ENCODE measurements at regions not wholly inside any gene's neighbourhood (a gene's known extent, or its start where the extent isn't known, plus 50 kb on each side); places are given as distances from the start of the nearest gene placed in this dataset.

DNA sequence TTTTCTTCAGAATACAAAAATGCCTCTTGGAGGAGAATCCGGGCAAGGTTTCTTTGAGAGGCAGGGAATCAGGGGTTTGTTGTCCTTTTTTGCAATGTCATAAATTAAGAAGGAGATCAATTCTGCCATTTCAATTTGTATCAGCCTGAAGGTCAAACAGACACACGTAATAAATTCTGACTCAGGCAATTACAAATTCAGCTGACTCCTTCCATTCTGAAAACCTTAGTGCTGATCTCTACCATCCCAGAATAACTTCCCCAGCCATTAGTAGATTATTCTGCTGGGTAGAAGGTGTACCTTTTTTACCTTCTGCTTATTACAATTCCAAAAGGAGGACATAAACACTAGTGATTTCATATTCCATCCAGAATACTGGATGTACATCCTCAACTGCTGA, 516.6 kb downstream of the AGTPBP1 start:
- TF ChIP-seq, protein P1, sequence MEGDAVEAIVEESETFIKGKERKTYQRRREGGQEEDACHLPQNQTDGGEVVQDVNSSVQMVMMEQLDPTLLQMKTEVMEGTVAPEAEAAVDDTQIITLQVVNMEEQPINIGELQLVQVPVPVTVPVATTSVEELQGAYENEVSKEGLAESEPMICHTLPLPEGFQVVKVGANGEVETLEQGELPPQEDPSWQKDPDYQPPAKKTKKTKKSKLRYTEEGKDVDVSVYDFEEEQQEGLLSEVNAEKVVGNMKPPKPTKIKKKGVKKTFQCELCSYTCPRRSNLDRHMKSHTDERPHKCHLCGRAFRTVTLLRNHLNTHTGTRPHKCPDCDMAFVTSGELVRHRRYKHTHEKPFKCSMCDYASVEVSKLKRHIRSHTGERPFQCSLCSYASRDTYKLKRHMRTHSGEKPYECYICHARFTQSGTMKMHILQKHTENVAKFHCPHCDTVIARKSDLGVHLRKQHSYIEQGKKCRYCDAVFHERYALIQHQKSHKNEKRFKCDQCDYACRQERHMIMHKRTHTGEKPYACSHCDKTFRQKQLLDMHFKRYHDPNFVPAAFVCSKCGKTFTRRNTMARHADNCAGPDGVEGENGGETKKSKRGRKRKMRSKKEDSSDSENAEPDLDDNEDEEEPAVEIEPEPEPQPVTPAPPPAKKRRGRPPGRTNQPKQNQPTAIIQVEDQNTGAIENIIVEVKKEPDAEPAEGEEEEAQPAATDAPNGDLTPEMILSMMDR (IDR thresholded peaks at IDR 0.05) = no peak
- H3K27ac ChIP-seq = peak overlapping the region in 1 of 2 donors; percentile 11

DNA sequence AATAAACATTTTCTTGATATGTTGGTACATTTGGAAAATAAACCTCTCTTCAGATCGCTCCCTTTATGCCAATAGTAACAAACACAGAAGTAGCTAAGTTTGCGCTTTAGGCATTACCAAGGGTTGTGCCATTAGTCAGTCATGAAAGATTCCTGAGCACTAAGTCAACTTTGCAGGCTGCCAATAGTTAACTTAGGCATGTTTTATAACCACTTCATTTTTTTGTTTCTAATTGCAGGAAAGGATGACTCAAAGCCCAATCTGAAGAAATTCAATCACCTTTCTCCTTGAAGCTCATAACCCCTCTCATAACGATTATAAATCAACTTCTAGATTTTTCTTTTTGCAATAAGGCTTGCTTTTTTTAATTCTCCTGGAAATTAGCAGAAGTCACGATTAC, 517.0 kb downstream of the AGTPBP1 start:
- H3K9me3 ChIP-seq = no peaks in the 10 kb centered on the region
- H3K27ac ChIP-seq = peak overlapping the region; percentile 11 to 29
- intact Hi-C loops (cut with DNase I) = loop anchor here (5.0 kb wide), 1 partner anchor 1602 kb away; the partner anchor contains the start of gene IDNK
- no peaks in the 10 kb centered on the region for H3K36me3 ChIP-seq
- H3K4me3 ChIP-seq = no peak overlapping the region
- TF ChIP-seq, protein P1 (IDR thresholded peaks at IDR 0.05) = no peak
- peaks cover 0 to 15% of the 10 kb centered on the region in 2 donors for H3K4me1 ChIP-seq
- H3K27me3 ChIP-seq = no peaks in the 10 kb centered on the region
- no peak for DNase-seq (ENCODE audit: low spot score in 2 of 2)

More for the DNA sequence above, 516.6 kb downstream of the AGTPBP1 start:
- intact Hi-C loops (cut with DNase I) = loop anchor here (5.0 kb wide), 1 partner anchor 1603 kb away; the partner anchor contains the start of gene IDNK
- H3K4me1 ChIP-seq = peaks cover 0 to 15% of the 10 kb centered on the region in 2 donors
- H3K9me3 ChIP-seq = no peaks in the 10 kb centered on the region
- DNase-seq (ENCODE audit: low spot score in 2 of 2) = no peak
- H3K27me3 ChIP-seq = no peaks in the 10 kb centered on the region
- no peak overlapping the region for H3K4me3 ChIP-seq
- no peaks in the 10 kb centered on the region for H3K36me3 ChIP-seq

DNA sequence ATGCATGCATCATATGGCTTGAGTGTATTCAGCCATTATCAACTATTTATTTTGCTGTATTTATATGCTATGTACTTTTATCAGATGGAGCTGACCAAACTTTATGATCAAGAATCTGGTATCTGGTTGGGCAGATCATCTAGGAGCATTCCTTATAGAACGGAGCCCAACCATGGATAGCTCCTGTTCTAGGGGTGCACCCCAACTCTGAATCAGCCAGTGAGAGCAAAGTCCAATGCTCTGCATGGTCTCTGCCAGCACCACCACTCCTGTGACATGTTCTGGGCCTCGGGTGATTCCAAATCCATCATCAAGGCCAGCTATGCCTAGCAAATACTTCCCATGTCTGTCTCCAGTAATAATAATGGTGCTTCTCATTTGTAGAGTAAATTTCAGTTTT, 517.5 kb downstream of the AGTPBP1 start:
- no peaks in the 10 kb centered on the region for H3K36me3 ChIP-seq
- intact Hi-C loops (cut with DNase I) = no loop called here
- no peak overlapping the region for H3K4me3 ChIP-seq
- DNase-seq (ENCODE audit: low spot score in 2 of 2) = no peak
- no peaks in the 10 kb centered on the region for H3K9me3 ChIP-seq
- H3K4me1 ChIP-seq = peaks cover 0 to 15% of the 10 kb centered on the region in 2 donors
- peak overlapping the region in 1 of 2 donors; percentile 29 for H3K27ac ChIP-seq
- TF ChIP-seq, protein P1 (IDR thresholded peaks at IDR 0.05) = no peak
- no peaks in the 10 kb centered on the region for H3K27me3 ChIP-seq

DNA sequence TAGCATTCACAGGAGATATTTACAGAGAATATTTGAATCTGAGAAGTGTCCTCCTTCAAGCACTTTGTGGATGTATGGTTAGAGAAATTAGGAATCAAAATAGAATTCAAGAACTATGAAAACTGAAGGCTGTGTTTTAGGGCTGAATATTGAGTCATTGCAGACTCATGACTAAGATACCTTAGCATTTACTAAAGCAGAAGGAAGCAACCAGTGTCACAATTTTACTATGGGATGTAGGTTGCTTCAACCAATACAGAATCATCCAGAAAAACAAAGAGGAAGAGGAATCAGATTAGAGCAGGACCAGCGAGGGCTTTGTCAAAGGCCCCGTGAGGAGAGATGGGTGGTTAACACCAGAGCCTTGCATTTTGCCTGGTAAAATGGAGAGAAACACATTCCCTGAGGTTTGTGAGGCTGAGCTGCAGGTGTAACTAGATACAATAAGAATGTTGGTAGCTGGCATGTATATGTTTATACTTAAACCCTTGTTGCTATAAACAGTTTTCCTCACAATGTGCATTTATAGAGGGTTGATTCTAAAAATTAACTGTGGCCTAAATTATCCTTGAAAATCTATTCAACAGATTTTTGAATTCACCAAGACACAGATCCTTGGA, 518.1 kb downstream of the AGTPBP1 start:
- TF ChIP-seq, protein P1 (IDR thresholded peaks at IDR 0.05) = no peak
- no peak for DNase-seq (ENCODE audit: low spot score in 2 of 2)
- intact Hi-C loops (cut with DNase I) = no loop called here

DNA sequence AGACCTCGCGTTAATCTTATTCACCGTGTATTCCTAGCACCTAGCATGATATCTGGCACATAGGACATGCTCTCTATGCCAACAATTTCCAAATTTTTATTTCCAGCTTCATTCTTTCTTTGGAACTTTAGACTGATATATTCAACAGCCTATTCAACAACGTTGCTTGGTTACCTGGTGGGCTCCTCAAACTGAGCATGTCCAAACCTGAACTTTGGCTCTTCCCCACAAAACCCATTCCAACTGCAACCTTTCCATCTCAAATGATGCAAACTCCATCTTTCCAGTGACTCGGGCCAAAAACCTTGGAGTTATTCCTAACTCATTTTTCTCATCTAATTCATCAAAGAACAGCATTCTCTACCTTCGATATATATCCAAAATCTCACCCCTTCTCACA, 525.2 kb downstream of the AGTPBP1 start:
- Histone ChIP-seq H3K27ac (no peak overlapping the region), H3K27me3 (no peaks in the 10 kb centered on the region), H3K9me3 (no peaks in the 10 kb centered on the region), H3K4me1 (peaks cover 0 to 4% of the 10 kb centered on the region in 2 donors), H3K36me3 (no peaks in the 10 kb centered on the region), H3K4me3 (no peak overlapping the region)
- DNase-seq (ENCODE audit: low spot score in 2 of 2) = no peak
- intact Hi-C loops (cut with DNase I) = no loop called here
- TF ChIP-seq, protein P1 (IDR thresholded peaks at IDR 0.05) = no peak

More for the DNA sequence above, 518.1 kb downstream of the AGTPBP1 start:
- no peak overlapping the region for H3K27ac ChIP-seq
- H3K4me1 ChIP-seq = peaks cover 0 to 15% of the 10 kb centered on the region in 2 donors
- no peaks in the 10 kb centered on the region for H3K9me3 ChIP-seq
- H3K36me3 ChIP-seq = no peaks in the 10 kb centered on the region
- no peak overlapping the region for H3K4me3 ChIP-seq
- H3K27me3 ChIP-seq = no peaks in the 10 kb centered on the region
